ENCODE measurements at regions not wholly inside any gene's neighbourhood (a gene's known extent, or its start where the extent isn't known, plus 50 kb on each side); places are given as distances from the start of the nearest gene placed in this dataset.

DNA sequence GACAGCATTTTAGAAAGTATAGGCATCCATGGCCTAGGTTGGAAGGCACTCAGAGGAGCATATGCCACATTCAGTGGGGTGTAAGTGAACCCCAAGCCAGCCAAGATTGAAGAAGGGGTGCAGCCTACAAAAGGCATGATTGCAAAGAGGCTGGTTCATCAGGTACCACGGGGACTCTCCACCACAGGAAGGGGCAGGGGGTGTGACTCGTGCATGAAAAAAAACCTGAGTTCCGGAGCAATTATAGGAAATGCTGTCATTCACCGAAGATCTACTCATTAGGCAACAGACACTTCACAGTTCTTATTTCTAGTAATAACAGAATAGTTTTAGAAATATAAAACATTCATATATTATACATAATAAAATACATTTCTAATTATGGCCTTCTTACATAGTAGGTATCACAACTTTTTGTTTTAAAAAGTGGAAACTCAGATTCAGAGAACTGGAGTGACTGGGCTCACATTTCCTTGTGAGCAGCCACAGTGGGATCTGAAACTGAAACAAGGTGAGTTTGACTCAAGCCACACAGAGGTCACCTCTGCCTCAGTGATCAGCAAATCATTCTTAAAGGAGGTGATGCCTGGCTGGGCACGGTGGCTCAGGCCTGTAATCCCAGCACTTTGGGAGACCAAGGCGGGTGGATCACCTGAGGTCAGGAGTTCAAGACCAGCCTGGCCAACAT lies 188.4 kb upstream of the GYPC start:
- no peak for DNase-seq (ENCODE audit: low read depth, low spot score)

GRCh38 chr2:126475031-126475430 lies 180.9 kb upstream of the GYPC start:
- DNase-seq (ENCODE audit: low read depth, low spot score): no peak

DNA sequence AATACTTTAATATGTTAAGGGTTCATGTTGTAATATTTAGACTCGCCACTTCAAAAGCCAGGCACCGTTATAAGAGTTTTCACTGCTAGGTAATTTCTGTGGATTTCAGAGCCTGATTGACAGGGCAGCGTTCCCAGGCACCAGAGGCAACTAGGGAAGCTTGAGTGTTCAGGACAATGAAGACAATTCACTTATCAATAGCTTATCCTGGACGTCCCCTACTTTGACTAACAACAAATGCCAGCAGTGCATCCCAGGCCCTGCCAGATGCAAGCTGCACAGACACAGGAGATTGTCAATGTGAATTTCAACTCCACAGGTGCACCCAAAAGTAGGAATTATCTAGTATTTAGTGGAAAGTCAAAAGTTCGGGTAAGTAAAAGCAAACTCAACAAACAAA lies 179.3 kb upstream of the GYPC start:
- DNase-seq (ENCODE audit: low read depth, low spot score): no peak

DNA sequence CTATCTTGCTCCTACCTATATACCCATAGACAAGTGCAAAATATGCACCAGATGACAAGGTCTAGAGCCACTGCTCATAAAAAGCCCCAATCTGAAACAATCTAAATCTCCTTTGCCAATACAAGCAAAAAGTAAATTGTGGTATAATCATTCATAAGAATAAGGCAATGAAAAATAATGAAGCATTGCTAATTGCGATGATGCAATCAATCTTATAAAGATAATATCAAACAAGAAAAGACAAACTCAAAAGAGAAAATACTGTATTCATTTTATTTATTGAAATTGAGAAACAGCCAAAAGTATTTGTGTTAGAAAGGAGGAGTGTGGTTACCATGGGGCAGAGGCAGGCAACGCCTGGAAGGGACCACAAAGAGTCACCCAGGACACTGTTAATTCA lies 175.9 kb upstream of the GYPC start:
- no peak for DNase-seq (ENCODE audit: low read depth, low spot score)

GRCh38 chr2:126482582-126483464 lies 173.1 kb upstream of the GYPC start:
- DNase-seq (ENCODE audit: low read depth, low spot score): no peak

DNA sequence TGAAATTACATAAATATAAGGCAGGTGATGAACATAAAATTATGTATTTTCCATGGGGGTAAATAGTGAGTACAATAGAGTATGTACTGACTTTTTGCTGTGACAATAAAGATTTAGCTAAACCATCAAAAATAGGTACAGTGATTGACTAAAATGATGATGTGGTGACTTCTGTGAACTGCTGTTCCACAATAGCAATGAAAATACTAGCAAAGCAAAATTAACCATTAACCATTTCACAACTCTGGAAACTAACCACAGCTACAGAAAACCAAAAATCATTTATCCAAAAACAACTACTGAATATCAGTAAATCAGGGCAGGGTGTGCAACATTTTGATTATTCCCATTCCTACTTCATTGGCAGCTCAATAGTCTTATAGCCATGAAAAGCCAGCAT lies 161.4 kb upstream of the GYPC start:
- DNase-seq (ENCODE audit: low read depth, low spot score): no peak

DNA sequence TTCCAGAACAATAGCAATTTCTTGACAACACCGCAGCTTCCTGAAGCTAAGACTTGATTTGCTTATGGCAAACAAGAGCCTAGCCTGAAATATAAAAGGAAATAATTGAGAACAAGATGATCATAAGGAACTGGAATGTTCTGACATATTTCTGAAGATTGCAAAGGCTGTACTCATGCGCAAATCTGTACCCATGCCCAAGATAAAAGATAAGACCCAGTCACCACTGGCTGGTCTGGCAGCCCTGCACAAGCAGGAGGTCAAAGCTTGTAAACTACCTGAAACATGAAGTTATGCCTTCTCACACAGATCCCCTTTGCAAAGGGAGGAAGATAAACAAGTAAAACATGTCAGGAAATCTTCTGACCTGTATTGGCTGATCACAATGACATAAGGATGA lies 160.8 kb upstream of the GYPC start:
- no peak for DNase-seq (ENCODE audit: low read depth, low spot score)

DNA sequence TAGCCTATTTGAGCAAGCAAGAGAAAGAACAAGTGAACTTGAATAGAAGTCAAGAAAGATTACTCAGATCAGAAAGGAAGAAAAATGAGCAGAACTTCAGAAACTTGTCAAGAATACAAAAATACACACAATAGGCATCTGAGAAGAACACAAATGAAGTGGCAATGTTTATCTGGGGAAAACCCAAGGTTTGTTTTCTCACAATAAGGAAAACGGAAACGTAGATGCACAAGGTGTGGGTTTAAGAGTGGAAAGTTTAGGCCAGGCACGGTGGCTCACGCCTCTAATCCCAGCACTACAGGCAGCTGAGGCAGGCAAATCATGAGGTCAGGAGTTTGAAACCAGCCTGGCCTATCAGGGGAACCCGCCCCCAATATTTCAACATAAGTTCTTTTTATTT lies 159.5 kb upstream of the GYPC start:
- DNase-seq (ENCODE audit: low read depth, low spot score): no peak

- DNase-seq (ENCODE audit: low read depth, low spot score): no peak
Measured at GRCh38 chr2:126503476-126503875, 152.5 kb upstream of the GYPC start.

DNA sequence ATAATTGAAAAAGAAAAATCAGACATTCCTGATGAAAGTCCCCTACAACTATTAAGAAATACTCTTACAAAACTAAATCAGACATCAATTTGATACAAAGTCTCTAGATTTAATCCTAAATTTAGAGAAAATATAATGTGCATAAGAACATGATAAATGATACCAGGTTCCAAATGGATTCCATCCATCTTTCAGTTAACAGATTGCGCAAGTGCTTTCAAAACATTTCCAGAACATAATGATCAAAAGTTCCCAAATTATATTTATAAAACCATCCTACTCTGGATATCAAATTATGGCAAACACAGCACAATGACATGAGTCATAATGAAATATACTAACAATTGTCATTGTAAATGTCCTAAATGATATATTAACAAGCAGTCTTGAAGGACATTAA lies 151.0 kb upstream of the GYPC start:
- DNase-seq (ENCODE audit: low read depth, low spot score): no peak

DNA sequence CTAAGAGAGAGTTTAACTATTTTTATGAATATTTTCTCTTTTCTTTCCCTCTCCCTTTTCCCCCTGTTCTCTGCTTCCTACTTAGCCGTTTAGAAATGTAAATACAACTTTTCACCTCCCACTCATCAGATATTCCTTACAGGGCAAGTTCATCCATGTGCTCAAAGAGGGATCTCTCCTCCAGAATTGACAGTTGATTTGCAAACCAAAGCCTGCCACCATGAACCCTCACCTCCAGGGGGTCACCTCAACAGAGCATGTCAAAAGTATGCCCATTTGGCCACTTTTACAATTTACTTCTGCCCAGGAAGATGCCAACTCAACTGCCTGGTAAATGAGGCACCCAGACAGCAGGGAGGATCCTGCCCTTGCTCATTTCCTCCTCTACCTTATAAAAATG lies 149.2 kb upstream of the GYPC start:
- no peak for DNase-seq (ENCODE audit: low read depth, low spot score)

DNA sequence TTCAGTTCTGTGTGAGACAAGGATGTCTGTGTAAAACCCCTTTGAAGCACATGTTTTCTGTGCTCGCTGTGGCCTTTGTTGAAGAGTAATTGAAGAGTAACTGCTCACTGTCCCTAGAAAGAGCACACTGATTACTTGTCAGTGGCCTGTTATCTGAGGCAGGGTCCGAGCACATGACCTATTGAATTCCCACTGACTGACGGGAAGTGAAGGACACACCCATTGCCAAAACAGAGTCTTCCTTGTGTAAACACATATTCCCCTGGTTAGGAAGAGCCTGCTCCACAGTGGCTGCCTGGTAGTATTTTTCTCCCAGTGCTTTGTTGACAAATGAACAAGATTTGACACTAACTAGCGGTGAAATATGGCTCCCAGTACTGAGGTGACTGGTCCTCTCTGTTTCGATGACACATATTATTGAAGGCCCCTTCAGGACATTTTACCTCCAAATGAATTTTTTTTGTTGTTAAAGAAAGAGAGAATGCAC lies 148.5 kb upstream of the GYPC start:
- no peak for DNase-seq (ENCODE audit: low read depth, low spot score)

- no peak for DNase-seq (ENCODE audit: low read depth, low spot score)
Measured at GRCh38 chr2:126510356-126510755, 145.6 kb upstream of the GYPC start.

GRCh38 chr2:126510960-126511359 lies 145.0 kb upstream of the GYPC start:
- no peak for DNase-seq (ENCODE audit: low read depth, low spot score)

DNA sequence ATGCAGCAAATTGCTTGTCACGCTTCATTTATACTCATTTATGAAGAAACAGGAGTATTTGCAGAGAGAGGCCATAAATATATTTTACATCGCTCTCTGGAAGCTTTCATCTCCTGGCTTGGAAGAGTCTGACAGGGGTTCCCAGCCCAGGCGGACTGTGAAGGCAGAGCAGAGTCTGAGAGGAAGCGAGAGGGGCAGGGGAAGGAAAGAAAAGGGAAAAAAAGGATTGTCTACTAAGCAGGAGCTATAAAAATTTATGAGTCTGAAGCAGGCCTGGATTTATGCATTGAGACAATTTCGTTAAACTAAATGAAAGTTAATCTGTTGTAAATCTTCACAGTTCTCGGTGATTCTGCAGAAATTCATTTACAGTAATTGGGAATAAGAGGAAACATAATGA lies 143.9 kb upstream of the GYPC start:
- no peak for DNase-seq (ENCODE audit: low read depth, low spot score)

GRCh38 chr2:126513033-126513432 lies 142.9 kb upstream of the GYPC start:
- DNase-seq (ENCODE audit: low read depth, low spot score): no peak

- DNase-seq (ENCODE audit: low read depth, low spot score): no peak
Measured at GRCh38 chr2:126515471-126515870, 140.5 kb upstream of the GYPC start.

DNA sequence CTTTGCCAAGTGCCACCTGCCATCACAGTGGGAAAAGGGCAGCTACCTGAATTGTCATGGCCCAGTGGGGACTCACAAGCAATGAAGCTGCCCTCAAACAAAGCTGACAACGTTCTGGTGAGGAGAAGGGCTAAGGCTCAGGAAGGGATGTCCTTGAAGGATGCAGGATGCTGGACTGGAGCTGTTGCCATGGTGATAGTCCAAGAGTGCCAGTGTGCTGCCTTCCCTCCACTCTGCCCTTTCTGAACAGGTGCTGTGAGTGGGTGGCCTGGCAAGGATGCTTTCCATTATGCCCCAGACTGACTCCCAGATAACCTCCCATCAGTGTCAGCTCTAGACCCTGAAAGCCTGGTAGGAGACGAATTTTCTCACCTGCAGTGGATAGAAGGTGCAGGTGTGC lies 137.8 kb upstream of the GYPC start:
- no peak for DNase-seq (ENCODE audit: low read depth, low spot score)

DNA sequence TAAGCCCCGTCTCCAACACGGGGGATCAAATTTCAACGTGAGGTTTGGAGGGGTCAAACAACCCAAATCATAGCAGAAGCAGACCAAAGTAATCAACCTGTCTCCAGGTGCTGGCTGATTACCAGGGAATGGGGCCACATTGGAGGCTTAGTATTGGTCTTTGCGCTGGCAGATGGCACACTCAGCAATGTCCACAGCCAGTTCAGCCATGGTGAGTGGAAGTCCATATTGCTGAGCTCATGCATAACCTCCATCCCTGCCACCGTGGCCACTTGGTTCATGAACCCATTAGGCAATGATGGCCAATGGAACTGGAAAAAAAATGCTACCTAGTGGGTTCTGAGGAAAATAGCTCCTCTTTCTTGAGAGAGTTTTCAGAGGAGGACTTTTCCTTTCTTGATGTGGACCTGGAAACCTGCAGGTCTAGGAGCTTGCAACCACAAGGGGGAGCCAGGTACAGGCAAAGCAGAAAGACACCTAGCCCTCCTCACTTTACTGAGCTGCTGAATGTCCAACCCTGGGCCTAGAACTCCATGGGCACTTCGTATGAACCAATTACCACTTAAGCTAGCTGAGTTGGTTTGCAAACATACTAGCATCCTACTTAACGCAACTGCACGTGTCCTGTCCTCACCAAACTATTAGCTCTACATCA lies 128.0 kb upstream of the GYPC start:
- DNase-seq (ENCODE audit: low read depth, low spot score): no peak

GRCh38 chr2:126531029-126531428 lies 124.9 kb upstream of the GYPC start:
- no peak for DNase-seq (ENCODE audit: low read depth, low spot score)

DNA sequence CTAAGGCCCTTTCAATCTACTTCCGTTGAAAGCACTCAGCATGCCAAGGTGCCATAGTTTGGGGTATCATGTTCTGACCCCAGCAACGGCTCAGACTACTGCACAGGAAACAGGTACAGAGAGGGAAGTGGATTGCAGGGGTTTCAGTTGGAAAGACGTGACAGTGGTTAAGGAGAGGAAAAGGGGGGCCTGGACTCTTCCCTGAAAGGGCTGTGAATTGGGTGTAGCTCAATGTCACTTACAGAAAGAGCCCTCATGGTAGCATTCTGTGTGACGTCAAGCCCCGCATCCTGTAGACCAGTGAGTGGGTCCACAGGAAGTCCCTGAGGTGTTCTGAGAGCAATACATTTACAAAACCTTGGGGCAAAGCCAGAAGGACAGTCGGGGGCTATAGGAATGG lies 121.5 kb upstream of the GYPC start:
- DNase-seq (ENCODE audit: low read depth, low spot score): no peak

- DNase-seq (ENCODE audit: low read depth, low spot score): no peak
Measured at GRCh38 chr2:126535408-126535807, 120.5 kb upstream of the GYPC start.
